Skeletal muscle satellite cell (primary cell): ENCODE measurements at regions not wholly inside any gene's neighbourhood (a gene's known extent, or its start where the extent isn't known, plus 50 kb on each side); places are given as distances from the start of the nearest gene placed in this dataset.

ENCODE experiments used
- H3K27me3 ChIP-seq: 2 replicates; pipeline ENCODE4 v1.7.0; 2013; ENCODE audit warnings: low read length; ENCODE audit not compliant: control insufficient read depth, insufficient read depth
- H3K36me3 ChIP-seq: 2 replicates; pipeline ENCODE4 v1.7.0; 2013; ENCODE audit warnings: mild to moderate bottlenecking, control low read depth, low read length; ENCODE audit not compliant: insufficient read depth
- H3K4me1 ChIP-seq: 2 replicates; pipeline ENCODE4 v1.7.0; 2013; ENCODE audit warnings: low read length; ENCODE audit not compliant: control insufficient read depth, insufficient read depth
- H3K4me2 ChIP-seq: 2 replicates; pipeline ENCODE4 v1.7.0; 2013; ENCODE audit warnings: mild to moderate bottlenecking, low read length
- H3K4me3 ChIP-seq: 2 replicates; pipeline ENCODE4 v1.7.0; 2013; ENCODE audit warnings: low read length
- H3K9ac ChIP-seq: 2 replicates; pipeline ENCODE4 v1.7.0; 2013; ENCODE audit warnings: mild to moderate bottlenecking, low read depth, low read length, moderate library complexity
- H3K9me3 ChIP-seq: replicated peaks from 2 replicates; pipeline ENCODE4 v1.7.0; 2013; ENCODE audit warnings: mild to moderate bottlenecking, control low read depth, low read length

GRCh38 chr20:6501061-6501460, 266.4 kb upstream of the BMP2 start:
- peaks cover 5% of the 10 kb centered on the region for H3K4me1 ChIP-seq
- no peaks in the 10 kb centered on the region for H3K9me3 ChIP-seq
- H3K4me2 ChIP-seq, result no peak overlapping the region
- no peak overlapping the region for H3K9ac ChIP-seq
- no peak overlapping the region for H3K4me3 ChIP-seq
- H3K27me3 ChIP-seq, result peaks cover 9% of the 10 kb centered on the region
- H3K36me3 ChIP-seq, result no peaks in the 10 kb centered on the region

DNA sequence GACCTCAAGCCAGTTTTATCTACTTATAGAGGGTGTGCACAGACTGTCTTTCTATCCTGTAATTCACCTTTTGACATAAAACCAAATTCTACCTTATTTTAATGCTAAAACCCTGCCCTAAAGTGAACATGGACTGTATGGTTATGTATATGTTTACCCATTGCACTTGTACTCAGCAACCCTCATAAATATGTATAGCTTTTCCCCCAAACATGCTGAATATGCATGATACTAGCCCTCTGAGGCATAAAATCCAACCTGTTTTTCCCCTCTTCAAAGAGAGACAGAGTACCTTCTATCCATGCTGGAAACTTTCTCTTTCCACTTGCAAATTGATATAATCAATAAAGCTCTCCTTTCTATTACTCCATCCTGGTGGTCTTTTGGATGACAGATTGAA, 267.9 kb upstream of the BMP2 start:
- H3K4me3 ChIP-seq, result no peak overlapping the region
- no peaks in the 10 kb centered on the region for H3K9me3 ChIP-seq
- no peaks in the 10 kb centered on the region for H3K27me3 ChIP-seq
- peaks cover 5% of the 10 kb centered on the region for H3K4me1 ChIP-seq
- H3K9ac ChIP-seq, result no peak overlapping the region
- no peaks in the 10 kb centered on the region for H3K36me3 ChIP-seq
- no peak overlapping the region for H3K4me2 ChIP-seq

- Histone ChIP-seq H3K9ac (no peak overlapping the region), H3K27me3 (peaks cover 8% of the 10 kb centered on the region), H3K4me2 (no peak overlapping the region), H3K36me3 (no peaks in the 10 kb centered on the region), H3K4me3 (no peak overlapping the region), H3K4me1 (peaks cover 5% of the 10 kb centered on the region), H3K9me3 (no peaks in the 10 kb centered on the region)
Measured at GRCh38 chr20:6496874-6497273, 270.6 kb upstream of the BMP2 start.

- no peak overlapping the region for H3K9ac ChIP-seq
- no peak overlapping the region for H3K4me3 ChIP-seq
- H3K4me2 ChIP-seq, result no peak overlapping the region
- H3K9me3 ChIP-seq, result no peaks in the 10 kb centered on the region
- H3K27me3 ChIP-seq, result peaks cover 8% of the 10 kb centered on the region
- no peaks in the 10 kb centered on the region for H3K36me3 ChIP-seq
- no peaks in the 10 kb centered on the region for H3K4me1 ChIP-seq
Measured at GRCh38 chr20:6495907-6496306, 271.6 kb upstream of the BMP2 start.

DNA sequence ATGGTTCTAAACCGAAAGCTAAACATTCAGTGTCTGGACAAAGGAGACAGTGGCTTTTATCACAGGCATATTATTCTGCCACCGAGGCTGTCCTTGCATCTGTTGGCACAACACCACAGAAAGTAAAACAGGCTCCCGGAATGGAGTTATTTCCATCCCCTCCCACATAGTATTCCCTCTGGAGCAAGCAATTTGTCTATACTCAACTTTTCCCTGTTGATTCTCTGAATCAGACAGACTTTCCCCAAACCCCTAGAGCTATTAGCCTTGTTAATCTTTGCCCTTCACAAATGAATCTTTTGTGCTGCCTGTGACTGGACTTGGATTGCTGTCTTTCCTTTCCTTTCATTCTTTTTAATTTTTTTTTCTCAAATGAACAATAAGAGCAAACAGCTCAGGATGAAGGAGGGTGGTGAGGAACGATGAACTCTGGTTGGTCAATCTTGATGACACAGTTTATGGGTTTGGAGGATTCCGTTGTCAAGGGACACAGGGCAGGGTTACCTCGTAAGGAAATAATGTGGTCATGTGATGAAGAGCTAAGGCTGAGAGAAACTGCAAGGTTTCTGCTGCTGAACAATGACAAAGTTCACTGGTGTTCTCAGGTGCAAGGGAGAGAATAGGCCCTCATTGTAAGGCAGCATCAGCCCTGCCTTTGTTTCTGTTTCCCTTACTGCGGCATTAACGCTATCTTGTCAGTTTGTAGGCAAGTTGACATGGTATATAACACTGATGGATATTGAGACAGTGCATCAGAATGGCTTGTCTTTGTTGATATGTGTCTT, 275.0 kb upstream of the BMP2 start:
- Histone ChIP-seq H3K9ac (no peak overlapping the region), H3K9me3 (no peaks in the 10 kb centered on the region), H3K36me3 (no peaks in the 10 kb centered on the region), H3K4me1 (no peaks in the 10 kb centered on the region), H3K4me2 (no peak overlapping the region), H3K4me3 (no peak overlapping the region), H3K27me3 (peaks cover 23% of the 10 kb centered on the region)

DNA sequence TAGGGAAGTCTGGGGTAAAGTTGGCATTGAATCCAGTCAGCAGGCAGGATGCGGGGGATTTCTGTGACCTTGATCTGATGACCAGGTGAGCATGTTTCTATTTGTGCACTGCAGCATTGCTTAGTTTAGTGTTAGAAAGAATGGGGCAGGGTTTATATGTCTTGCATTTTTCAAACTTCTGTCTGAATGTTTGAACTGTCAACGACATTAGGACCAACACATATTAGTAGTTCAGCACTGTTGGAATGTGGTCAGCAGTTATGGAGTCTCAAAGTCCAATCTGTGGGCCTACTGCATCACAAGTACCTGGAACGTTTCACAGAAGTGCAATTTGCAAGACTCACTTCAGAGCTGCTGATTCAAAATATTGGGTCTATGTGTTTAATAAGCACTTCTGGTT, 276.6 kb upstream of the BMP2 start:
- Histone ChIP-seq H3K4me2 (no peak overlapping the region), H3K4me3 (no peak overlapping the region), H3K9me3 (no peaks in the 10 kb centered on the region), H3K27me3 (peaks cover 31% of the 10 kb centered on the region), H3K9ac (no peak overlapping the region), H3K4me1 (no peaks in the 10 kb centered on the region), H3K36me3 (no peaks in the 10 kb centered on the region)

GRCh38 chr20:6489361-6490171, 277.9 kb upstream of the BMP2 start:
- Histone ChIP-seq H3K27me3 (peaks cover 31% of the 10 kb centered on the region), H3K9ac (no peak overlapping the region), H3K36me3 (no peaks in the 10 kb centered on the region), H3K4me1 (no peaks in the 10 kb centered on the region), H3K9me3 (no peaks in the 10 kb centered on the region), H3K4me2 (no peak overlapping the region), H3K4me3 (no peak overlapping the region)

GRCh38 chr20:6485351-6485750, 282.1 kb upstream of the BMP2 start:
- H3K4me2 ChIP-seq, result no peak overlapping the region
- H3K4me3 ChIP-seq, result no peak overlapping the region
- peaks cover 28% of the 10 kb centered on the region for H3K27me3 ChIP-seq
- no peaks in the 10 kb centered on the region for H3K9me3 ChIP-seq
- H3K36me3 ChIP-seq, result no peaks in the 10 kb centered on the region
- no peaks in the 10 kb centered on the region for H3K4me1 ChIP-seq
- H3K9ac ChIP-seq, result no peak overlapping the region

GRCh38 chr20:6483727-6484126, 283.8 kb upstream of the BMP2 start:
- H3K27me3 ChIP-seq, result peaks cover 25% of the 10 kb centered on the region
- no peaks in the 10 kb centered on the region for H3K4me1 ChIP-seq
- H3K9ac ChIP-seq, result no peak overlapping the region
- H3K36me3 ChIP-seq, result no peaks in the 10 kb centered on the region
- H3K9me3 ChIP-seq, result no peaks in the 10 kb centered on the region
- no peak overlapping the region for H3K4me2 ChIP-seq
- H3K4me3 ChIP-seq, result no peak overlapping the region

DNA sequence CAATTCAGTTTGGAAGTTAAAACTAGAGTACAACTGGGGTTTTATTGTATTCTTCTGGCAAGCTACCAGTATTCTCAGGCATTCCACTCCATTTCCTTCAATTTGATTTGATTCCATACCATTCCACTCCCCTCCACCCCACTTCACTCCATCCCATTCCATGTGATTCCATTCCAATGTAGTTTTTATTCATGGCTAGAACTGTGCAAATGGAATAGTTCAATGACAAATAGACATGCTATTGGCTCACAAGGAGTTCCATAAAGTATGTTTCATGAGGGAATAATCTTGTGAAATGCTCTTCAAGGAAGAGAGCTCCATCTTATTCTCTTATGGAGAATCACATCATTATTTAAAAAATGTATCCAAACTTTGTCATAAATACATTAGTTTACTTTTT, 285.0 kb upstream of the BMP2 start:
- Histone ChIP-seq H3K27me3 (peaks cover 19% of the 10 kb centered on the region), H3K4me3 (no peak overlapping the region), H3K36me3 (no peaks in the 10 kb centered on the region), H3K9ac (no peak overlapping the region), H3K4me1 (no peaks in the 10 kb centered on the region), H3K9me3 (no peaks in the 10 kb centered on the region), H3K4me2 (no peak overlapping the region)

GRCh38 chr20:6480328-6481200, 286.9 kb upstream of the BMP2 start:
- Histone ChIP-seq H3K27me3 (peaks cover 12% of the 10 kb centered on the region), H3K4me2 (no peak overlapping the region), H3K4me1 (no peaks in the 10 kb centered on the region), H3K36me3 (no peaks in the 10 kb centered on the region), H3K4me3 (no peak overlapping the region), H3K9ac (no peak overlapping the region), H3K9me3 (no peaks in the 10 kb centered on the region)
